SHP77 (cell line): ENCODE measurements at regions not wholly inside any gene's neighbourhood (a gene's known extent, or its start where the extent isn't known, plus 50 kb on each side); places are given as distances from the start of the nearest gene placed in this dataset.
A peak's percentile ranks its signal among the peaks of the same experiment; 100 is the strongest.
"Not testable (repeated sequence)": the region's sequence is repeated elsewhere in the genome, so short reads cannot be mapped to it uniquely, and the experiment has no call there.

Experiments
- DNase-seq, 2 experiments: peaks; one replicate each; lab custom pipeline; 2025; lab: John Stamatoyannopoulos, UW

GRCh38 chr14:48417715-48418500 lies 742.5 kb upstream of the MDGA2 start:
- no peak for DNase-seq

- no peak for DNase-seq
Measured at GRCh38 chr14:48401321-48401720, 725.9 kb upstream of the MDGA2 start.

GRCh38 chr14:48398675-48399282 lies 723.4 kb upstream of the MDGA2 start:
- peak; percentile 49 to 65 for DNase-seq

- DNase-seq: no peak
Measured at GRCh38 chr14:48391661-48392060, 716.3 kb upstream of the MDGA2 start.

GRCh38 chr14:48390346-48390745 lies 714.9 kb upstream of the MDGA2 start:
- DNase-seq: no peak

GRCh38 chr14:48384821-48385220 lies 709.4 kb upstream of the MDGA2 start:
- no peak for DNase-seq

- DNase-seq: no peak
Measured at GRCh38 chr14:48382961-48383360, 707.6 kb upstream of the MDGA2 start.

- no peak for DNase-seq
Measured at GRCh38 chr14:48378541-48378940, 703.1 kb upstream of the MDGA2 start.

GRCh38 chr14:48373981-48374380 lies 698.6 kb upstream of the MDGA2 start:
- no peak for DNase-seq

- DNase-seq: no peak
Measured at GRCh38 chr14:48350971-48351370, 675.6 kb upstream of the MDGA2 start.

- no peak for DNase-seq
Measured at GRCh38 chr14:48349689-48350088, 674.3 kb upstream of the MDGA2 start.

GRCh38 chr14:48341069-48341468 lies 665.7 kb upstream of the MDGA2 start:
- no peak for DNase-seq

GRCh38 chr14:48333221-48333920 lies 658.0 kb upstream of the MDGA2 start:
- DNase-seq: no peak

- DNase-seq: no peak
Measured at GRCh38 chr14:48331421-48331820, 656.0 kb upstream of the MDGA2 start.

GRCh38 chr14:48325486-48325885 lies 650.1 kb upstream of the MDGA2 start:
- no peak for DNase-seq

GRCh38 chr14:48323665-48324064 lies 648.3 kb upstream of the MDGA2 start:
- no peak for DNase-seq

GRCh38 chr14:48319823-48320222 lies 644.4 kb upstream of the MDGA2 start:
- DNase-seq: no peak

GRCh38 chr14:48304729-48305128 lies 629.3 kb upstream of the MDGA2 start:
- no peak for DNase-seq

- DNase-seq: no peak
Measured at GRCh38 chr14:48289701-48290100, 614.3 kb upstream of the MDGA2 start.

GRCh38 chr14:48285217-48285616 lies 609.8 kb upstream of the MDGA2 start:
- DNase-seq: peak in 1 of 2 experiments; percentile 31

- DNase-seq: no peak
Measured at GRCh38 chr14:48275301-48275700, 599.9 kb upstream of the MDGA2 start.

GRCh38 chr14:48274826-48275225 lies 599.4 kb upstream of the MDGA2 start:
- no peak for DNase-seq

GRCh38 chr14:48267926-48268325 lies 592.5 kb upstream of the MDGA2 start:
- not testable (repeated sequence) for DNase-seq
